Spleen (tissue), 7 donors: ENCODE measurements at regions not wholly inside any gene's neighbourhood (a gene's known extent, or its start where the extent isn't known, plus 50 kb on each side); places are given as distances from the start of the nearest gene placed in this dataset.

Experiments
- CTCF ChIP-seq, 11 experiments: fragments of 200-600 bp in 7 of 11; fragments of 450-650 bp in 4 of 11; sonication (generic) in 4 of 11; IDR thresholded peaks in 8 of 11; conservative IDR thresholded peaks in 3 of 11; 1 replicate in 7 of 11; 2 replicates in 4 of 11; pipeline versions ENCODE4 v1.4.0 to v1.8.0; 2016 to 2021; ENCODE audit warnings: antibody characterized with exemption in 11 of 11, inconsistent platforms in 4 of 11, mild to moderate bottlenecking in 1 of 11
- POLR2A ChIP-seq, 3 donors: fragments of 450-650 bp; IDR thresholded peaks; one replicate each; pipeline ENCODE4 v1.5.1; 2017; ENCODE audit warnings: antibody characterized with exemption in 3 of 3, mild to moderate bottlenecking in 1 of 3
- POLR2AphosphoS5 ChIP-seq, 3 donors: sonication (generic); formaldehyde crosslinking; IDR thresholded peaks; one replicate each; pipeline ENCODE4 v1.5.1; 2017; ENCODE audit warnings: antibody characterized with exemption in 3 of 3
- donor health status: DM: no; HTN: no; CAD: no; lungs with moderate emphysema.
- donor health status: DM: no; HTN: no; CAD: no.
- donor health status: DM: no; HTN: no; CAD: no.

DNA sequence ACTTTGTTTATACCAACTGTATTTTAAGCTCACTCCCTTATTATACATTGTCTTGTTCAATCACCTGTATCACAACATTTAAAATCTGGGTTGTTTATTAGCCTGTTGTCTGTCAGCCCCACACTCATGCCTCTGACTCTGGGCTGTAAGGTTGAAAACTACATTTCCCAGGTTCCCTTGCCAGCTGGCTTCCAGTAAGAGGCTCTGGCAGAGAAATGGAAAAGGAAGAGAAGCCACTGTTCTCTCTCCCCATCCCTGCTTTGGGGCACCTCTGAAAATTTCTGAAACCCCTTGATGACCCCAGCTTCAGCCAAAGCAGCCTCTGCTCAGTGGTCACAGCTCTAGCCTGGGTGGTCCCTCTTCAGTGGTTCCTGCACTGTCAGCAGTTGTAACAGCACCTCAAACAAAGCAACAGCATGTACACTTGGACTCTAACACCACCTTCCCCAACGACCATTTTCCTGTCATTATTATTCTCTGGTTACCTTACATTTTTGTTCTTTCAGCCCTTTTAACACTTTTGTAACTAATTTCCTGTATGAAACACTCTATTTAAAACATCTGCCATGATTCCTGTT lies 108.9 kb upstream of the LGALSL start:
- TF ChIP-seq POLR2A (IDR thresholded peaks at IDR 0.05) (no peak), CTCF (IDR thresholded peaks at IDR 0.05 in 8 of 11, conservative IDR thresholded peaks at IDR 0.05 in 3 of 11) (no peak), POLR2AphosphoS5 (IDR thresholded peaks at IDR 0.05) (no peak)
